ENCODE measurements at regions not wholly inside any gene's neighbourhood (a gene's known extent, or its start where the extent isn't known, plus 50 kb on each side); places are given as distances from the start of the nearest gene placed in this dataset.
"Not testable (repeated sequence)": the region's sequence is repeated elsewhere in the genome, so short reads cannot be mapped to it uniquely, and the experiment has no call there.

DNA sequence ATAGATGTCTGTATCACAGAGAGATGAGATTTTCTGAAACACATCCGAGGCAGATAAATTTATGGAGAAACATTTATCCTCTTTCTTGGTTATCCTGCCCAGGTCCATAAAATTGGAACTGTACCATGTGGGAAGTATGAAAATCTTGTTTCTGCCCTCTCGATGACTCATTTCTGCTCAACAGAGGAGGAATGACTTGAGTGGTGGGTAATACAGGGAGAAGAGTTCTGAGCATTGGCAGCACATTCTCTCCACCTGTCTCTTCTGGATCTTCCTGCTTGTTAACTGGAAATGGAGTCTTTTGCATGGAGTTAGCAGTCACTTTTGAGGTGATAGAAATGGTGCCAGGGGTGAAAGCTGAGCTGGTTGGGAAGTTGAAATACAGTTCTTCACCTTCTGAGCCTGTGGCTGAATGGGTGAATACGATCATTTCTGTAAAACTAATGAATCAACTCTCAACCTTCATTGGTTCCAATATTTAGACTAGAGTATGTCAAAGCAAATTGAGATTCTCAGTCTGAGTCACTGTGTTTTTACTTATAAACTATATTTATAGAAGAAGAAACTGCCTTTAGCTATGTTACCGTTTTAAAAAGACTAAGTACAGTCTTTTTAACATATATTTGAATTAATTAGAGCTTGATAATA lies 945.5 kb downstream of the SORCS3 start:
- Histone ChIP-seq H3K4me1 (ENCODE audit: control insufficient read depth in 1 of 2, insufficient read depth in 2 of 2, low read length in 2 of 2) (no peaks in the 10 kb centered on the region), H3K27me3 (ENCODE audit: low read depth, low read length) (no peaks in the 10 kb centered on the region), H3K36me3 (ENCODE audit: control insufficient read depth in 1 of 2, insufficient read depth in 2 of 2, low read length in 2 of 2) (no peaks in the 10 kb centered on the region), H3K9me3 (ENCODE audit: control insufficient read depth in 1 of 2, low read length in 2 of 2) (no peaks in the 10 kb centered on the region), H3K27ac (ENCODE audit: low read length) (no peak overlapping the region), H3K4me3 (ENCODE audit: low read depth in 1 of 2, low read length in 2 of 2) (no peak overlapping the region)

DNA sequence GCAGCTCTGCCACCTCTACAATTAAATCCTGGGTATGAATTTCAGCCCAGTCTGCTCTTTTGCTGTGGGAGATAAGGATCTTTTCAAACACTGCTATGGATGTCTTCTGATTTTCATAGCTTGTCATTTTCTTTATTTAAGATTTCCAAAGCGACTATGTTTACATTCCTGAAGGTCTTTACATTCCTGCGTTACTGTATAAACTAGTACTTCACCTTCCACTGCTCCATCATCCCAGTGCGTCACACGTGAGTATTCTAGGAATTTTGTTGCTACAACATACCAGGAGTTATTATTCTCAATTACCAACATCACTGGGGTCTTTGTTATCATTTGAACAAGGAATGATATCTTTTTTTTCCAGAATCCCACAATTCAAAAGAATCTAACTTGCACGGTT lies 944.7 kb downstream of the SORCS3 start:
- H3K27me3 ChIP-seq (ENCODE audit: low read depth, low read length), result no peaks in the 10 kb centered on the region
- no peak overlapping the region for H3K4me3 ChIP-seq (ENCODE audit: low read depth in 1 of 2, low read length in 2 of 2)
- H3K27ac ChIP-seq (ENCODE audit: low read length), result no peak overlapping the region
- H3K4me1 ChIP-seq (ENCODE audit: control insufficient read depth in 1 of 2, insufficient read depth in 2 of 2, low read length in 2 of 2), result no peaks in the 10 kb centered on the region
- H3K36me3 ChIP-seq (ENCODE audit: control insufficient read depth in 1 of 2, insufficient read depth in 2 of 2, low read length in 2 of 2), result no peaks in the 10 kb centered on the region
- H3K9me3 ChIP-seq (ENCODE audit: control insufficient read depth in 1 of 2, low read length in 2 of 2), result no peaks in the 10 kb centered on the region

DNA sequence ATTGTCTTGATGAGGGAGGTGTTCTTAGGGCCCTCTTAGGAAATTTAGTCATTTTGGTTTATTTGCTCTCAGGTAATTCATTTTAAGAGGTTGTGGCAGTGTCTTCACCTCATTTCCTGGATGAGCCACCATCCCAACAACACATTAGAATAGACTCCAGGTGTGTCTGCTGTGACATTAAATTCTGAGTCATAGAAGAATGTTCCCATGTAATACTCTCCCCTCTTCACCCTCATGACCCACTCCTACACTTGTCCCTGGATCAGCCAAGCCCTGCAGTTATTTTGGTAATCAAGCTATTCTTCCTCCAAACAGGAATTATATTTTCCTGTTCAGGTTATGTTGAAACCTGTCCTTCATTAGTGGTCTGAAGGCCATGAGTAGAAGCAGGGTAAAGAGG lies 944.1 kb downstream of the SORCS3 start:
- Histone ChIP-seq H3K9me3 (ENCODE audit: control insufficient read depth in 1 of 2, low read length in 2 of 2) (no peaks in the 10 kb centered on the region), H3K4me3 (ENCODE audit: low read depth in 1 of 2, low read length in 2 of 2) (no peak overlapping the region), H3K4me1 (ENCODE audit: control insufficient read depth in 1 of 2, insufficient read depth in 2 of 2, low read length in 2 of 2) (no peaks in the 10 kb centered on the region), H3K36me3 (ENCODE audit: control insufficient read depth in 1 of 2, insufficient read depth in 2 of 2, low read length in 2 of 2) (no peaks in the 10 kb centered on the region), H3K27ac (ENCODE audit: low read length) (no peak overlapping the region), H3K27me3 (ENCODE audit: low read depth, low read length) (no peaks in the 10 kb centered on the region)

DNA sequence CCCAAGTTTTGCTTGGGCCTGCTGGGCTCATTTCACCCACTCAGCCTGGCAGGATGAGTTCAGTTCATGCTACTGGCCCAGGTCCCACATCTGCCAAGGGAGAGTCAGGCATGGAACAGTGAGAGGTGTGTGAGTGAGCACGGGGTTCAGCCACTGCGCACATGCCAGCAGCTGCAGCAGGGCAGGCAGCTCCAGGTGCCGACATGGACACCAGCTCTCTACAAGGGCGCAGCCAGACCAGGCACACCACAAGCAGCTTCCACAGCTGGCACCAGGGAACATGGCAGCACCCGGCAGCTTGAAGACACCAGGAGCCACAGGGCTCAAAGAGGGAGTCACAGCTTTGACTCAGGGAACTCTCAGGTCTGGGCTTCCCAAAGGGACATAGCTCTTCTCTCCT lies 938.0 kb downstream of the SORCS3 start:
- Histone ChIP-seq H3K4me1 (ENCODE audit: control insufficient read depth in 1 of 2, insufficient read depth in 2 of 2, low read length in 2 of 2) (no peaks in the 10 kb centered on the region), H3K27ac (ENCODE audit: low read length) (no peak overlapping the region), H3K27me3 (ENCODE audit: low read depth, low read length) (no peaks in the 10 kb centered on the region), H3K9me3 (ENCODE audit: control insufficient read depth in 1 of 2, low read length in 2 of 2) (peaks cover 0 to 3% of the 10 kb centered on the region in 2 donors), H3K4me3 (ENCODE audit: low read depth in 1 of 2, low read length in 2 of 2) (no peak overlapping the region), H3K36me3 (ENCODE audit: control insufficient read depth in 1 of 2, insufficient read depth in 2 of 2, low read length in 2 of 2) (no peaks in the 10 kb centered on the region)

DNA sequence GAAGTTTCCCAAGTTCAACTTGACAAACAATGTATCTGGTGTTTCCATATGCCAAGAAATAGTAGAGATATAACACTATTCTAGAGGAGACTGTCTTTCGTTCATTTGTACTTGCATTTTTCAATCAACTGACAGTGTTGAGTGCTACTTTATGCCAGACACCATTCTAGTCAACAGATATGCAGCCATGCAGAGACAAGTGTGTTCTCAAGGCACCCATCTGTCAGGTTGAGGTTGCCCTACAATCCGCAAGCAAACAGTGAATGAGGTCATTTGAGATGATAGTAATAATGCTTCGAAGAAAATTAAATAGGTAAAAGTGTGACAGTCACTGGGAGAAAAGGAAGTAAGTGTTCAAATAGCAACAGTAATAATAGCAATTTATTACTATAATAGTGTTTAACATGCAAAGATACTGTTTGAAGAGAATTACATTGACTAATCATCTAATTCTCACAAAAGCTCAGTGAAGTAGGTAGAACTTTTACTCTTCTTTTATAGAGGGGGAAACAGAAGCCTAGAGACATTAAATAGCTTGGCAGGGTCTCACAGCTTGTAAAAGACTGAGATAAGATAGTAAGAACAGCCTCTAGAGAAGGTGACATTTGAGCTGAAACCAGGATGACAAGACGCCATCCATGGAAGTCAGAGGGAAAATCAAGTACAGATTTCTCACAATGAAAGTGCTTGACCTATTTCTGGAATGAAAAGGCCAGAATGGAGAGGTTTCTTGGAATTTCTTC lies 936.9 kb downstream of the SORCS3 start:
- Histone ChIP-seq H3K4me3 (ENCODE audit: low read depth in 1 of 2, low read length in 2 of 2) (no peak overlapping the region), H3K4me1 (ENCODE audit: control insufficient read depth in 1 of 2, insufficient read depth in 2 of 2, low read length in 2 of 2) (no peaks in the 10 kb centered on the region), H3K9me3 (ENCODE audit: control insufficient read depth in 1 of 2, low read length in 2 of 2) (peaks cover 0 to 3% of the 10 kb centered on the region in 2 donors), H3K36me3 (ENCODE audit: control insufficient read depth in 1 of 2, insufficient read depth in 2 of 2, low read length in 2 of 2) (no peaks in the 10 kb centered on the region), H3K27ac (ENCODE audit: low read length) (no peak overlapping the region), H3K27me3 (ENCODE audit: low read depth, low read length) (no peaks in the 10 kb centered on the region)

DNA sequence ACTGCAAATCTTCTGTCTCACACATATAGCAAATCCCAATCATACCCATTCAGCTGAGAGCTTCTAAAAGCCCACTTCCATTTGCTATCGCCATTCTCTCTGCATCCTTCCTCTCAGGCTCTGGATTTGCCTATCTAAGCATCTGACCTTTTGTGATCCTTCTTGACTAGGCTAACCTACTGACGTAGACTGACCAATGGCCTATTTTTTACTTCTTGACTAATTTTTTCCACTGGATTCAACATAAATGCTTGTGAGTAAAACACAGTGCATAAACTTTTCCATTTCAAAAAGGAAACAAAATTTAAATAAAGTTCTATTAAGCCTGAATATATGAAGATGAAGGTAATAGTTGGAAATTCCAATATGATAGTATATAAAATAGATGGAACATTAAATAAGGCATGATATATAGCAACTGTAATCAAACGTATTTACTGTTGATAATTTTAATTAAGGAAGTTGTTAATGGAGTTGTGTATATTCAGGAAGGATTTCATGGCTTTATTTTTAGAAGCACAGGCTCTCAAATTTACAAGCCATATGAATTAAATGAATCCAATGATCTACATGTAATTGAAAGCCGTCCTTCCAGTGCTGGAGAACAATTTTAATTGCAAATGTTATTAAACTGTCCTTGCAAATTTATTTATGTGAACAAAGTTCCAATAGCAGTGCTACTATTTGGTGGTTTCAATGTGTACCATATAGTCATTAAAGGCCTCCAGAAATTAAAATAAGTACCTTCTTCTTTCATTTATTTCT lies 918.4 kb downstream of the SORCS3 start:
- Histone ChIP-seq H3K4me1 (ENCODE audit: control insufficient read depth in 1 of 2, insufficient read depth in 2 of 2, low read length in 2 of 2) (no peaks in the 10 kb centered on the region), H3K36me3 (ENCODE audit: control insufficient read depth in 1 of 2, insufficient read depth in 2 of 2, low read length in 2 of 2) (no peaks in the 10 kb centered on the region)

DNA sequence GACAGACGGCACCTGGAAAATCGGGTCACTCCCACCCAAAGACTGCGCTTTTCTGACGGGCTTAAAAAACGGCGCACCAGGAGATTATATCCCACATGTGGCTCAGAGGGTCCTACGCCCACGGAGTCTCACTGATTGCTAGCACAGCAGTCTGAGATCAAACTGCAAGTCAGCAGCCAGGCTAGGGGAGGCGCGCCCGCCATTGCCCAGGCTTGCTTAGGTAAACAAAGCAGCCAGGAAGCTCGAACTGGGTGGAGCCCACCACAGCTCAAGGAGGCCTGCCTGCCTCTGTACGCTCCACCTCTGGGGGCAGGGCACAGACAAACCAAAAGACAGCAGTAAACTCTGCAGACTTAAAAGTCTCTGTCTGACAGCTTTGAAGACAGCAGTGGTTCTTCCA lies 909.4 kb downstream of the SORCS3 start:
- H3K4me1 ChIP-seq (ENCODE audit: control insufficient read depth in 1 of 2, insufficient read depth in 2 of 2, low read length in 2 of 2); H3K4me3 ChIP-seq (ENCODE audit: low read depth in 1 of 2, low read length in 2 of 2); H3K27me3 ChIP-seq (ENCODE audit: low read depth, low read length); H3K27ac ChIP-seq (ENCODE audit: low read length); H3K36me3 ChIP-seq (ENCODE audit: control insufficient read depth in 1 of 2, insufficient read depth in 2 of 2, low read length in 2 of 2); H3K9me3 ChIP-seq (ENCODE audit: control insufficient read depth in 1 of 2, low read length in 2 of 2): not testable (repeated sequence)

More for the DNA sequence above, 918.4 kb downstream of the SORCS3 start:
- Histone ChIP-seq H3K4me3 (ENCODE audit: low read depth in 1 of 2, low read length in 2 of 2) (no peak overlapping the region), H3K9me3 (ENCODE audit: control insufficient read depth in 1 of 2, low read length in 2 of 2) (no peaks in the 10 kb centered on the region), H3K27me3 (ENCODE audit: low read depth, low read length) (no peaks in the 10 kb centered on the region), H3K27ac (ENCODE audit: low read length) (no peak overlapping the region)

DNA sequence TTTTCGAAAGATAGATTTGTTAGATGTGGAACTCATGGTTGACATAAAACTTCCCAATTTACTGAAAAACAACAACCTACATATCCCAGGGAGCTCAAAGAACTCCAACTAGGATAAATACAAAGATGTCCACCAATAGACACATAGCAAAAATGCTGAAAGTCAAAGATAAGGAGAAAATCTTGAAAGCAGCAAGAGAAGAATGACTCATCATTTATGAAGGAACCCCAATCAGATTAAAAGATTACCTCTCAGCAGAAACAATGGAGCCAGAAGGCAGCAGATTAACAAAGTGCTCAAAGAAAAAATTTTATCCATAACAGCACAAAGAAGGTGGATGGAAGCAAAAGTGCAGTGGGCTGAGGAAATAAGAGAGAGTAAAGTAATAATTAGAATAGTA lies 908.6 kb downstream of the SORCS3 start:
- no peak overlapping the region for H3K27ac ChIP-seq (ENCODE audit: low read length)
- no peaks in the 10 kb centered on the region for H3K9me3 ChIP-seq (ENCODE audit: control insufficient read depth in 1 of 2, low read length in 2 of 2)
- H3K4me3 ChIP-seq (ENCODE audit: low read depth in 1 of 2, low read length in 2 of 2), result no peak overlapping the region
- H3K4me1 ChIP-seq (ENCODE audit: control insufficient read depth in 1 of 2, insufficient read depth in 2 of 2, low read length in 2 of 2), result no peaks in the 10 kb centered on the region
- H3K36me3 ChIP-seq (ENCODE audit: control insufficient read depth in 1 of 2, insufficient read depth in 2 of 2, low read length in 2 of 2), result no peaks in the 10 kb centered on the region
- H3K27me3 ChIP-seq (ENCODE audit: low read depth, low read length), result no peaks in the 10 kb centered on the region

DNA sequence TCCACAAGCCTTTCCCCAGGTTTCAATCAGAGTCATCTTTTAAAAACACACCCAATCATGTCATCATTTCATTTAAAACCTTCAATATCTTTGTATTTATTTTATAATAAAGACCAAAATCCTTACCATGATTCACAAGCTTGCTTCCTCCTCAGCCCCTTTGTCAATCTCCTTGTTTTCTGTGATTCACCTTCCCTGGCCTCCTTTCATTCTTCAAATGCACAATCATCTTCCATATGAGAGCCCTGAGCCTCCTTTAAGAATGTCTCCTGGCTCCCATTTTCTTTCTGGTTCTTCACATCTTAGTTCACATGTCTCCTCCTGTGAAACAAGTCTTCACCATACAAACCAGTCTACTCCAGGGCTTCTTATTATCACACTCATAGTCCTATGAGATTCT lies 904.0 kb downstream of the SORCS3 start:
- Histone ChIP-seq H3K4me3 (ENCODE audit: low read depth in 1 of 2, low read length in 2 of 2) (no peak overlapping the region), H3K4me1 (ENCODE audit: control insufficient read depth in 1 of 2, insufficient read depth in 2 of 2, low read length in 2 of 2) (no peaks in the 10 kb centered on the region), H3K27ac (ENCODE audit: low read length) (no peak overlapping the region), H3K36me3 (ENCODE audit: control insufficient read depth in 1 of 2, insufficient read depth in 2 of 2, low read length in 2 of 2) (no peaks in the 10 kb centered on the region), H3K27me3 (ENCODE audit: low read depth, low read length) (no peaks in the 10 kb centered on the region), H3K9me3 (ENCODE audit: control insufficient read depth in 1 of 2, low read length in 2 of 2) (no peaks in the 10 kb centered on the region)

DNA sequence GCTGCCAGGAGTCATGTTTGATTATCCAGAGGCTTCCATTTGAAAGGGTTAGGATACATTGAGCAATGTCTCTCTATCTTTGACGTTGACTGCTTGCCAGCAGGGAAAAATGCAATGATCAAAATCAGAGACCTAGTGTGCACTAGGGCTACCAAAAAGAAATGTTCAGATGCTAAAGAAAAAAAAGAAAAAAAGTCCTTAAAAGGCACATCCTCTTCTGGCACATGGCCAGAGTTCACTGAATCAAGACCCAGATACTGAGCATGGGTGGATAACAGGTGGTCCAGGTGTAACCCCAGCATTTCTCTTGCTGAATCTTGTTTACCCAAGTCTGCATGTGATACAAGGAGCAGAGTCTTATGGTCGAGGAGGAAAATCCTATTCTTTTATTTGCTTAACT lies 899.3 kb downstream of the SORCS3 start:
- H3K27me3 ChIP-seq (ENCODE audit: low read depth, low read length), result no peaks in the 10 kb centered on the region
- no peak overlapping the region for H3K4me3 ChIP-seq (ENCODE audit: low read depth in 1 of 2, low read length in 2 of 2)
- H3K27ac ChIP-seq (ENCODE audit: low read length), result no peak overlapping the region
- no peaks in the 10 kb centered on the region for H3K4me1 ChIP-seq (ENCODE audit: control insufficient read depth in 1 of 2, insufficient read depth in 2 of 2, low read length in 2 of 2)
- no peaks in the 10 kb centered on the region for H3K36me3 ChIP-seq (ENCODE audit: control insufficient read depth in 1 of 2, insufficient read depth in 2 of 2, low read length in 2 of 2)
- no peaks in the 10 kb centered on the region for H3K9me3 ChIP-seq (ENCODE audit: control insufficient read depth in 1 of 2, low read length in 2 of 2)

DNA sequence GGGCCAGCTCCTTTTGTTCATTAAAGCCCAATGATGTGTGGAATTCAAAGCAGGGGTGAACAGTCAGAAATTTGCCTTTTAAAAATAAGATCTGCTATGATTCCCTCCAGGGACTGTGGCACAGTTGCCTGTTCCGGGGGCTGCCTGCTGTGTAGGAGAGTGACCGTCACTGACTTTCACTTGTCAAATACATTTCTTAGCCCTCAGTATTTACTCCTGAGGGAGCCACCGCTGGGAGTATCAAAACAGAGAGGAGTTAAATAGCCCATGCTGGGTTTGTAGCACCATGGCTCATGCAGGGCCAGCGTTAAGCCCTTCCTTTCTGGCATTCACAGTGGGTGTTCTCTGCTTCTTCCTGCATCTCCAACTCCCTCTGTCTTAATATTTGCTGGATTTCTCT lies 897.8 kb downstream of the SORCS3 start:
- Histone ChIP-seq H3K27ac (ENCODE audit: low read length) (no peak overlapping the region), H3K27me3 (ENCODE audit: low read depth, low read length) (no peaks in the 10 kb centered on the region), H3K9me3 (ENCODE audit: control insufficient read depth in 1 of 2, low read length in 2 of 2) (no peaks in the 10 kb centered on the region), H3K4me1 (ENCODE audit: control insufficient read depth in 1 of 2, insufficient read depth in 2 of 2, low read length in 2 of 2) (no peaks in the 10 kb centered on the region), H3K4me3 (ENCODE audit: low read depth in 1 of 2, low read length in 2 of 2) (no peak overlapping the region), H3K36me3 (ENCODE audit: control insufficient read depth in 1 of 2, insufficient read depth in 2 of 2, low read length in 2 of 2) (no peaks in the 10 kb centered on the region)
